BJ (cell line): ENCODE measurements at regions not wholly inside any gene's neighbourhood (a gene's known extent, or its start where the extent isn't known, plus 50 kb on each side); places are given as distances from the start of the nearest gene placed in this dataset.
"Not testable (repeated sequence)": the region's sequence is repeated elsewhere in the genome, so short reads cannot be mapped to it uniquely, and the experiment has no call there.

Source experiments
- CTCF ChIA-PET: fragments of 350-600 bp; formaldehyde crosslinking; extraction: SDS; loops from one replicate; lab custom pipeline; 2021; ENCODE audit warnings: antibody characterized with exemption, inconsistent platforms; lab: Yijun Ruan, JAX
- POLR2A ChIA-PET: fragments of 300-600 bp; sonication (Branson Sonifier 250); formaldehyde crosslinking; extraction: SDS; loops from one replicate; lab custom pipeline; 2021; ENCODE audit warnings: antibody characterized with exemption; lab: Charles Lee
- DNase-seq: peaks from one replicate; pipeline ENCODE4 v3.0.0-alpha.2; 2011; ENCODE audit warnings: low read depth
- H3K27me3 ChIP-seq: 2 replicates; pipeline ENCODE4 v1.6.0; 2011; ENCODE audit warnings: low read length; ENCODE audit not compliant: control insufficient read depth, insufficient read depth
- H3K36me3 ChIP-seq: 2 replicates; pipeline ENCODE4 v1.5.1; 2011; ENCODE audit warnings: low read length; ENCODE audit not compliant: control insufficient read depth, insufficient read depth
- H3K4me3 ChIP-seq: 2 replicates; pipeline ENCODE4 v1.5.1; 2011; ENCODE audit warnings: low read depth, mild to moderate bottlenecking, control low read depth, low read length
- CTCF ChIP-seq: IDR thresholded peaks from 2 replicates; pipeline ENCODE4 v1.5.1; 2011; ENCODE audit warnings: low read depth, mild to moderate bottlenecking, control low read depth, inconsistent platforms, low read length, moderate library complexity; ENCODE audit not compliant: insufficient read depth

DNA sequence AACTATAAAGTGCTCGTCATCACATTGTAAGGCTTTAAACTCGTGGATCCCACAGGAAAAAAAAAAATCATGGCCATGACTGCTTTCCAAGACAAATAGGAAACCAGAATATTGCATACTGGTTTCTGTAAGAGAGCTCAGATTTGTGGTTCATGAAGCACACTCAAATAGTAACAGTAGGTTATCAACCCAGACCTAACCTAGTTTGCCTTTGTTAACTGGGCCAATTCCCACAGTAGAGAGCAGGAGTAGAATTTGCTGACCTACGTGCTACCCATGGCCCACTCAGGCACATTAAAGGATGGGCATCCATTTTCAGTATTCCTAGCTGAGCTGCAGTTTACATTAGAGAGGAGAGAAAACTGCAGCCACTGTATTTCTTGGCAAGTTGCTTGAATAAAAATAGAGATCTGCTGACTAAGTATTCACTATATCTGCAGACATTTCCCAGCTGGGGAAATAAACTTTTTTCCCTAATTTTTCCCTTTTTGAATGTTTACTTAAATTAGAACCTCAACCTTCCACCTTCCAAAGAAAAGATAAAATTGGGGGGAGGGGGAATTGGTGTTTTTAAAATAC lies 218.5 kb downstream of the SPANXN3 start:
- CTCF ChIA-PET, result interaction anchor here (1.1 to 1.2 kb wide), 2 partner anchors 10 to 37 kb away, joined by 3 read pairs; no protein-coding TSS in a partner anchor
- Histone ChIP-seq H3K4me3 (no peak overlapping the region), H3K36me3 (no peaks in the 10 kb centered on the region), H3K27me3 (no peaks in the 10 kb centered on the region)
- TF ChIP-seq CTCF, result no peak
- POLR2A ChIA-PET, result no interaction called here
- DNase-seq, result no peak

DNA sequence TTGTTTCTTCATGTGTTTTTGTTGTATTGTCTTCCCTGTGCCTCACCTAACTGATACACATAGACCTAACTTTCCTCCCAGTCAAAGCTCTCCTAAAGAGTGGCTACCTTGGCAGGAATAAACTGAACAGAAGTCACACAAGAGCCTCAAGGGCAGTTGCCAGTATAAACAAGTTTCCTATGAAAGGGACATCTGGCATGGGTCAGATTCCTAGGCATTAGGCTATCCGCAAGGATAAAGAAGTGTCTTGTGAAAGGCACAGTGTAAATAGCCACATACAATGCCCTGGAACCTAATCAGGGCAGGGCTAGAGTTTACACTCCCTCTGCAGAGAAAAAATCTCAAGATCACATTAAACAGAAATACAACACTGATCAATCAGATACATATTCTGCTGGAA lies 220.8 kb downstream of the SPANXN3 start:
- Histone ChIP-seq H3K4me3 (no peak overlapping the region), H3K27me3 (no peaks in the 10 kb centered on the region), H3K36me3 (no peaks in the 10 kb centered on the region)
- DNase-seq, result no peak
- ChIA-PET POLR2A (no interaction called here), CTCF (no interaction called here)
- no peak for TF ChIP-seq CTCF

DNA sequence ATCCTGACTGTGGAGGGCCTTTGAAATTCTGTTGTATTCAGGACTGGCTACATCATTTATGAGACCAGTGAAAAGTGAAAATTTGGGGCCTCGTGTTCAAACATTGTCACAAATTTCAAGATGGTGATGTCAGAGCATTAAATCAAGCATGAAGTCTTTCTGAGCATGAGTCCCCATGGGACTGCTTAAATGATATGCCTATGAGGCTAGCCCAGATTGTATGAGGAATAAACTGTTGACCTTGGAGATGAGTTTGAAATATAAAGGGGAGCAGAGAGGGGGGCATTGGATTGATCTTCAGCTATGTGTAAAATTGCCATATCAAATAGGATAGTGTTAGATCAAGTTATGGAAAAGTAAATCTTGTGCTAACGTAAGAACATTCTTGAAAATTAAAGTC lies 230.0 kb downstream of the SPANXN3 start:
- ChIA-PET CTCF (no interaction called here), POLR2A (no interaction called here)
- Histone ChIP-seq H3K4me3 (no peak overlapping the region), H3K27me3 (no peaks in the 10 kb centered on the region), H3K36me3 (no peaks in the 10 kb centered on the region)
- TF ChIP-seq CTCF, result no peak
- no peak for DNase-seq

DNA sequence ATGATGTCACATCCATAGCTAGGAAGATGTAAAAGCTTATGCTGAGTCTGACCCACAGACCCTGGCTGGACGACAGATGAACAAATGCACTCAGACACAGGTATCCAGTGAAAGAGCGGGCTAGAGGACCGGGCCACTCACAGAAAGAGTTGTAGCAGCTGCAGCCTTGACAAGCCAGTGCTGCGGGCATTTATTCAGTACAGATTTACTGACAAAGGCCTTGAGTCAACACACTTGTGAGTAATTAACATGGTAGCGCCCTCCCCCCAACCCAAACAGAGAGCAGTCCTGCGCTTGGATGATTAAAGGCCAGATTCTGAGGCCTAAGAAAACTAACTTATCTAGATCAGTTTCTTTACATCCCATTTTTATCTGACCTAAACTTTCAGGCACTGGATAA lies 244.6 kb downstream of the SPANXN4 start:
- no peak for TF ChIP-seq CTCF
- no peak for DNase-seq
- H3K27me3 ChIP-seq, result no peaks in the 10 kb centered on the region
- POLR2A ChIA-PET, result no interaction called here
- CTCF ChIA-PET, result no interaction called here
- H3K36me3 ChIP-seq, result no peaks in the 10 kb centered on the region
- no peak overlapping the region for H3K4me3 ChIP-seq

GRCh38 chrX:143244593-143244992 lies 218.9 kb downstream of the SPANXN4 start:
- POLR2A ChIA-PET, DNase-seq, H3K36me3 ChIP-seq, H3K27me3 ChIP-seq, H3K4me3 ChIP-seq, CTCF ChIA-PET: not testable (repeated sequence)

GRCh38 chrX:143240658-143241057 lies 214.9 kb downstream of the SPANXN4 start:
- Histone ChIP-seq H3K36me3 (no peaks in the 10 kb centered on the region), H3K27me3 (no peaks in the 10 kb centered on the region), H3K4me3 (no peak overlapping the region)
- no peak for DNase-seq
- ChIA-PET CTCF (no interaction called here), POLR2A (no interaction called here)
- no peak for TF ChIP-seq CTCF
